SU-DHL-6 (cell line): ENCODE measurements at regions not wholly inside any gene's neighbourhood (a gene's known extent, or its start where the extent isn't known, plus 50 kb on each side); places are given as distances from the start of the nearest gene placed in this dataset.

Experiments used
- H2AFZ ChIP-seq: fragments of 200-600 bp; sonication (generic); 2 replicates; pipeline ENCODE4 v1.6.1; 2014; ENCODE audit warnings: low read depth, mild to moderate bottlenecking, moderate library complexity, mixed read lengths, antibody characterized with exemption, low read length; ENCODE audit not compliant: severe bottlenecking
- H3F3A ChIP-seq: fragments of 200-600 bp; shearing (Covaris generic); 2 replicates; pipeline ENCODE4 v1.6.0; 2016; ENCODE audit warnings: antibody characterized with exemption, mild to moderate bottlenecking; ENCODE audit not compliant: insufficient read depth
- H3K27ac ChIP-seq: fragments of 200-600 bp; sonication (generic); 2 replicates; pipeline ENCODE4 v1.5.1; 2016; ENCODE audit warnings: low read depth, mild to moderate bottlenecking, low read length, moderate library complexity, mixed read lengths
- H3K27me3 ChIP-seq: fragments of 200-600 bp; sonication (generic), shearing (Covaris generic); 2 replicates; pipeline ENCODE4 v1.6.0; 2014; ENCODE audit warnings: mild to moderate bottlenecking, low read length
- H3K36me3 ChIP-seq: fragments of 200-600 bp; sonication (generic); 2 replicates; pipeline ENCODE4 v1.6.1; 2014; ENCODE audit warnings: mild to moderate bottlenecking, low read length, mixed read lengths
- H3K4me2 ChIP-seq: fragments of 300-600, 200-600 bp; shearing (Covaris generic), sonication (generic); 2 replicates; pipeline ENCODE4 v1.6.0; 2014; ENCODE audit warnings: low read length, low read depth, mild to moderate bottlenecking; ENCODE audit not compliant: poor library complexity, severe bottlenecking
- H3K4me3 ChIP-seq: fragments of 200-600 bp; sonication (generic); 2 replicates; pipeline ENCODE4 v1.5.1; 2014; ENCODE audit warnings: antibody characterized with exemption, low read length, mild to moderate bottlenecking, mixed read lengths; ENCODE audit not compliant: insufficient read depth, poor library complexity, severe bottlenecking
- H3K79me2 ChIP-seq: fragments of 200-600 bp; sonication (generic); 2 replicates; pipeline ENCODE4 v1.6.1; 2014; ENCODE audit warnings: mild to moderate bottlenecking, low read length, moderate library complexity; ENCODE audit not compliant: insufficient read depth
- H3K9ac ChIP-seq: fragments of 200-600 bp; sonication (generic); 2 replicates; pipeline ENCODE4 v1.7.0; 2014; ENCODE audit warnings: mild to moderate bottlenecking, low read length
- H3K9me2 ChIP-seq: fragments of 200-600 bp; sonication (generic); replicated peaks from 2 replicates; pipeline ENCODE4 v1.6.1; 2014; ENCODE audit warnings: low read length; ENCODE audit not compliant: insufficient read depth
- H3K9me3 ChIP-seq: fragments of 200-600 bp; sonication (generic); 2 replicates; pipeline ENCODE4 v1.6.1; 2014; ENCODE audit warnings: low read length, mixed read lengths; ENCODE audit not compliant: insufficient read depth
- H4K20me1 ChIP-seq: fragments of 200-600 bp; sonication (generic); 2 replicates; pipeline ENCODE4 v1.6.1; 2014; ENCODE audit warnings: low read depth, mild to moderate bottlenecking, antibody characterized with exemption, low read length, moderate library complexity, mixed read lengths
- CTCF ChIP-seq: fragments of 200-600 bp; sonication (generic); IDR thresholded peaks from one replicate; pipeline ENCODE4 v1.5.1; 2017; ENCODE audit warnings: antibody characterized with exemption, mild to moderate bottlenecking, low read length, moderate library complexity; ENCODE audit not compliant: insufficient read depth, poor library complexity, severe bottlenecking
- EZH2phosphoT487 ChIP-seq: fragments of 200-600 bp; sonication (generic), shearing (Covaris generic); conservative IDR thresholded peaks from 2 replicates; pipeline ENCODE4 v1.6.1; 2018; ENCODE audit warnings: mild to moderate bottlenecking, antibody characterized with exemption, low read length, moderate library complexity, mixed read lengths

- no peaks in the 10 kb centered on the region for H3K27me3 ChIP-seq
- no peaks in the 10 kb centered on the region for H3K36me3 ChIP-seq
- H3K9me2 ChIP-seq, result no peaks in the 10 kb centered on the region
- TF ChIP-seq EZH2phosphoT487 (no peak), CTCF (no peak)
- no peaks in the 10 kb centered on the region for H3K79me2 ChIP-seq
- no peak overlapping the region for H3K4me2 ChIP-seq
- H3K27ac ChIP-seq, result no peak overlapping the region
- no peaks in the 10 kb centered on the region for H3F3A ChIP-seq
- no peak overlapping the region for H3K4me3 ChIP-seq
- no peaks in the 10 kb centered on the region for H4K20me1 ChIP-seq
- no peak overlapping the region for H2AFZ ChIP-seq
- no peak overlapping the region for H3K9ac ChIP-seq
- peaks cover 8% of the 10 kb centered on the region for H3K9me3 ChIP-seq
These were observed 1250.9 kb downstream of the TYW1 start for GRCh38 chr7:68247571-68247970.

GRCh38 chr7:68248973-68249372 lies 1252.3 kb downstream of the TYW1 start:
- no peak overlapping the region for H3K4me3 ChIP-seq
- H3K36me3 ChIP-seq, result no peaks in the 10 kb centered on the region
- no peaks in the 10 kb centered on the region for H3K79me2 ChIP-seq
- no peaks in the 10 kb centered on the region for H3F3A ChIP-seq
- TF ChIP-seq CTCF, result no peak
- TF ChIP-seq EZH2phosphoT487, result no peak
- no peaks in the 10 kb centered on the region for H3K9me2 ChIP-seq
- no peaks in the 10 kb centered on the region for H3K27me3 ChIP-seq
- H3K9ac ChIP-seq, result no peak overlapping the region
- H3K27ac ChIP-seq, result no peak overlapping the region
- H3K4me2 ChIP-seq, result no peak overlapping the region
- peaks cover 8% of the 10 kb centered on the region for H3K9me3 ChIP-seq
- H2AFZ ChIP-seq, result no peak overlapping the region
- H4K20me1 ChIP-seq, result no peaks in the 10 kb centered on the region

- Histone ChIP-seq H3K9ac (no peak overlapping the region), H3K9me2 (no peaks in the 10 kb centered on the region), H3K4me3 (no peak overlapping the region), H3K36me3 (no peaks in the 10 kb centered on the region), H2AFZ (no peak overlapping the region), H3K79me2 (no peaks in the 10 kb centered on the region), H3K27me3 (no peaks in the 10 kb centered on the region), H3K27ac (no peak overlapping the region), H3F3A (no peaks in the 10 kb centered on the region), H4K20me1 (no peaks in the 10 kb centered on the region), H3K9me3 (peaks cover 8% of the 10 kb centered on the region), H3K4me2 (no peak overlapping the region)
- TF ChIP-seq EZH2phosphoT487 (no peak), CTCF (no peak)
These were observed 1253.0 kb downstream of the TYW1 start for GRCh38 chr7:68249611-68250010.
